ENCODE measurements at regions not wholly inside any gene's neighbourhood (a gene's known extent, or its start where the extent isn't known, plus 50 kb on each side); places are given as distances from the start of the nearest gene placed in this dataset.

DNA sequence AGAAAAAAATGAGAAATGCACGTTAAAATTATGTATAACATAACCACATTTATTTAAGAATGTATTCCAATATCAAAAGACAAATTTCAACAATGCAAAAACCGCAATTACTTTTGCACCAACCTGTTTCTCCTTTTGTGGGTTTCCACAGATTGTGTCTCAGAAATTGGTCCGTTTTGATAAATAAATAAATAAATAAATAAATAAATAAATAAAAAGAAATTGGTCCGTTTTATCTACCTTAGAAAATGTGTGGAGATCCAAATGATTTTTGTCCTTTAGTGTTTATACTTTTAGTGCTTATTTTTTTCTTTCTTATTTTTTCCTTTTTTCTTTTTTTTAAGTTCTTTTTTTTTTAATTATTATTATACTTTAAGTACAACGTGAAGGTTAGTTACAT, 1682.2 kb upstream of the TMEFF2 start:
- ChIA-PET CTCF (no interaction called here), POLR2A (no interaction called here)
- no peaks in the 10 kb centered on the region for H3K4me1 ChIP-seq (ENCODE audit: control insufficient read depth, extremely low read depth, insufficient read depth, low read length)
- no peak for DNase-seq (ENCODE audit: low read depth, low spot score)
- intact Hi-C loops (cut with micrococcal nuclease) (no loop called here), dilution Hi-C loops (cut with MboI; ENCODE audit: extremely low pct_ligation_motif_present, low sequenced_read_pairs) (no loop called here)
- no peaks in the 10 kb centered on the region for H3K9me1 ChIP-seq (replicated peaks; ENCODE audit: control insufficient read depth, extremely low read depth, insufficient read depth, low read length)
- no peak overlapping the region for H3K27ac ChIP-seq (ENCODE audit: insufficient read depth, low read depth, low read length)
- no peak for FAIRE-seq
- no peaks in the 10 kb centered on the region for H3K9me3 ChIP-seq (replicated peaks; ENCODE audit: control insufficient read depth, insufficient read depth, low read length)
- TF ChIP-seq JUN (IDR thresholded peaks at IDR 0.05; ENCODE audit: borderline replicate concordance, insufficient read depth, insufficient read length, low read depth) (no peak), POLR2AphosphoS5 (IDR thresholded peaks at IDR 0.05; ENCODE audit: insufficient read depth, low read depth, low read length) (no peak), GATA2 (IDR thresholded peaks at IDR 0.05; ENCODE audit: insufficient read depth, insufficient read length, low read depth, low read length) (no peak), FOS (IDR thresholded peaks at IDR 0.05; ENCODE audit: borderline replicate concordance, insufficient read depth, low read length) (no peak), EZH2 (IDR thresholded peaks at IDR 0.05; ENCODE audit: borderline replicate concordance, low read depth, low read length, severe bottlenecking) (no peak), POLR2A (IDR thresholded peaks at IDR 0.05; ENCODE audit: low read depth, low read length) (no peak), CTCF (IDR thresholded peaks at IDR 0.05; ENCODE audit: extremely low read depth in 1 of 2, insufficient read depth in 1 of 2, low read depth in 1 of 2, low read length in 2 of 2) (no peak), MYC (IDR thresholded peaks at IDR 0.05; ENCODE audit: low read depth, low read length) (no peak)
- TF ChIP-seq, protein P1, sequence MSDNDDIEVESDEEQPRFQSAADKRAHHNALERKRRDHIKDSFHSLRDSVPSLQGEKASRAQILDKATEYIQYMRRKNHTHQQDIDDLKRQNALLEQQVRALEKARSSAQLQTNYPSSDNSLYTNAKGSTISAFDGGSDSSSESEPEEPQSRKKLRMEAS (IDR thresholded peaks at IDR 0.05; ENCODE audit: insufficient read depth, insufficient read length) = no peak
- H4K20me1 ChIP-seq (replicated peaks; ENCODE audit: control insufficient read depth, extremely low read depth, insufficient read depth, low read length) = no peaks in the 10 kb centered on the region
- no peak overlapping the region for H3K9ac ChIP-seq (replicated peaks; ENCODE audit: extremely low read depth, insufficient read depth, low read length)
- no peak overlapping the region for H3K4me3 ChIP-seq (replicated peaks in 1 of 3; ENCODE audit: insufficient read depth in 1 of 3, low read depth in 1 of 3, low read length in 3 of 3)
- H2AFZ ChIP-seq (ENCODE audit: low read depth, low read length) = no peak overlapping the region
- H3K4me2 ChIP-seq (ENCODE audit: insufficient read depth, low read length) = no peak overlapping the region
- no peaks in the 10 kb centered on the region for H3K27me3 ChIP-seq (ENCODE audit: control insufficient read depth in 2 of 2, insufficient read depth in 2 of 2, low read length in 2 of 2)
- no TSS peak for BruUV-seq (replicated peaks)
- H3K79me2 ChIP-seq (ENCODE audit: control insufficient read depth, insufficient read depth, low read length) = no peaks in the 10 kb centered on the region
- no peaks in the 10 kb centered on the region for H3K36me3 ChIP-seq (ENCODE audit: control insufficient read depth in 2 of 2, extremely low read depth in 1 of 2, insufficient read depth in 2 of 2, low read length in 2 of 2)

Data from endothelial cell of umbilical vein (primary cell).